Trophoblast cell (in vitro differentiated cells and primary cell): ENCODE measurements at regions not wholly inside any gene's neighbourhood (a gene's known extent, or its start where the extent isn't known, plus 50 kb on each side); places are given as distances from the start of the nearest gene placed in this dataset.

Source experiments
- DNase-seq, 2 donors: peaks; one replicate each; pipeline ENCODE4 v3.0.0-alpha.2; 2016
- H2AFZ ChIP-seq: 2 replicates; pipeline ENCODE4 v1.6.1; 2013; ENCODE audit warnings: low read length, moderate library complexity, mild to moderate bottlenecking; ENCODE audit not compliant: insufficient read depth, poor library complexity
- H2AK5ac ChIP-seq: 2 replicates; pipeline ENCODE4 v1.6.1; 2013; ENCODE audit warnings: mild to moderate bottlenecking, low read length
- H2BK120ac ChIP-seq: 2 replicates; pipeline ENCODE4 v1.6.1; 2013; ENCODE audit warnings: low read length, mild to moderate bottlenecking, moderate library complexity; ENCODE audit not compliant: insufficient read depth, poor library complexity
- H2BK12ac ChIP-seq: 2 replicates; pipeline ENCODE4 v1.6.1; 2013; ENCODE audit warnings: mild to moderate bottlenecking, low read length, moderate library complexity
- H2BK5ac ChIP-seq: 2 replicates; pipeline ENCODE4 v1.6.1; 2013; ENCODE audit warnings: low read length, low read depth, moderate library complexity, mild to moderate bottlenecking; ENCODE audit not compliant: poor library complexity
- H3K14ac ChIP-seq: 2 replicates; pipeline ENCODE4 v1.6.1; 2013; ENCODE audit warnings: mild to moderate bottlenecking, low read length
- H3K18ac ChIP-seq: 2 replicates; pipeline ENCODE4 v1.6.1; 2013; ENCODE audit warnings: mild to moderate bottlenecking, low read length
- H3K23ac ChIP-seq: 2 replicates; pipeline ENCODE4 v1.6.1; 2013; ENCODE audit warnings: low read length
- H3K27ac ChIP-seq: 2 replicates; pipeline ENCODE4 v1.5.1; 2013; ENCODE audit warnings: low read depth, mild to moderate bottlenecking, inconsistent platforms, low read length, moderate library complexity
- H3K27me3 ChIP-seq: 2 replicates; pipeline ENCODE4 v1.6.1; 2013; ENCODE audit warnings: inconsistent platforms, mild to moderate bottlenecking, low read length, moderate library complexity; ENCODE audit not compliant: insufficient read depth
- H3K36me3 ChIP-seq, 2 experiments: 1 replicate in 1 of 2; 2 replicates in 1 of 2; pipeline ENCODE4 v1.6.1; 2013; ENCODE audit warnings: low read length in 2 of 2, mild to moderate bottlenecking in 2 of 2, moderate library complexity in 1 of 2; ENCODE audit not compliant: insufficient read depth in 2 of 2, control insufficient read depth in 1 of 2
- H3K4ac ChIP-seq: 2 replicates; pipeline ENCODE4 v1.6.1; 2013; ENCODE audit warnings: low read depth, mild to moderate bottlenecking, low read length, moderate library complexity
- H3K4me1 ChIP-seq, 2 experiments: 1 replicate in 1 of 2; 2 replicates in 1 of 2; pipeline ENCODE4 v1.6.1; 2013; ENCODE audit warnings: low read length in 2 of 2, mild to moderate bottlenecking in 2 of 2, moderate library complexity in 1 of 2; ENCODE audit not compliant: insufficient read depth in 2 of 2, control insufficient read depth in 1 of 2
- H3K4me2 ChIP-seq: 2 replicates; pipeline ENCODE4 v1.6.1; 2013; ENCODE audit warnings: inconsistent platforms, mild to moderate bottlenecking, low read length, moderate library complexity
- H3K4me3 ChIP-seq: 2 replicates; pipeline ENCODE4 v1.5.1; 2013; ENCODE audit warnings: mild to moderate bottlenecking, low read depth, low read length, inconsistent platforms
- H3K79me1 ChIP-seq: one replicate; pipeline ENCODE4 v1.6.1; 2013; ENCODE audit warnings: low read length
- H3K79me2 ChIP-seq: 2 replicates; pipeline ENCODE4 v1.6.1; 2013; ENCODE audit warnings: low read length, mild to moderate bottlenecking; ENCODE audit not compliant: control insufficient read depth, insufficient read depth, poor library complexity
- H3K9ac ChIP-seq: 2 replicates; pipeline ENCODE4 v1.6.1; 2013; ENCODE audit warnings: mild to moderate bottlenecking, low read length
- H3K9me3 ChIP-seq: 2 replicates; pipeline ENCODE4 v1.6.1; 2013; ENCODE audit warnings: low read depth, mild to moderate bottlenecking, control low read depth, inconsistent platforms, low read length; ENCODE audit not compliant: insufficient read depth
- H4K12ac ChIP-seq: 2 replicates; pipeline ENCODE4 v1.6.1; 2013; ENCODE audit warnings: low read depth, mild to moderate bottlenecking, low read length, moderate library complexity
- H4K8ac ChIP-seq: 2 replicates; pipeline ENCODE4 v1.6.1; 2013; ENCODE audit warnings: low read depth, mild to moderate bottlenecking, low read length, moderate library complexity
- H4K91ac ChIP-seq: one replicate; pipeline ENCODE4 v1.6.1; 2013; ENCODE audit warnings: low read depth, mild to moderate bottlenecking, low read length, moderate library complexity
- WGBS: extraction: QIAGEN DNeasy Blood & Tissue Kit; methylation state at CpG from one replicate; pipeline ENCODE4 v1.1.7; 2013; ENCODE audit warnings: missing lambda C conversion rate; ENCODE audit not compliant: insufficient read length, insufficient coverage; ENCODE audit errors: extremely low coverage; 5-methylcytosine and 5-hydroxymethylcytosine counted together

GRCh38 chr4:165610679-165611437, 232.1 kb downstream of the CPE start:
- Histone ChIP-seq H3K4me3 (no peak overlapping the region), H3K27me3 (no peaks in the 10 kb centered on the region), H4K12ac (no peak overlapping the region), H3K79me1 (no peaks in the 10 kb centered on the region), H3K14ac (no peak overlapping the region), H3K27ac (no peak overlapping the region), H3K9me3 (peaks cover 2% of the 10 kb centered on the region), H2AFZ (no peak overlapping the region), H2AK5ac (no peak overlapping the region), H4K8ac (no peak overlapping the region), H2BK120ac (no peak overlapping the region), H3K18ac (no peak overlapping the region), H2BK5ac (no peak overlapping the region), H3K36me3 (no peaks in the 10 kb centered on the region), H3K79me2 (no peaks in the 10 kb centered on the region), H3K23ac (no peak overlapping the region), H3K4me2 (no peak overlapping the region), H3K4ac (no peak overlapping the region), H3K9ac (no peak overlapping the region), H3K4me1 (no peaks in the 10 kb centered on the region), H4K91ac (no peak overlapping the region), H2BK12ac (no peak overlapping the region)
- no peak for DNase-seq
- WGBS, result no CpG with 5 or more reads among the region's 6 CpGs

- no peak overlapping the region for H3K27ac ChIP-seq
- H2BK120ac ChIP-seq, result no peak overlapping the region
- no peaks in the 10 kb centered on the region for H3K27me3 ChIP-seq
- no peak overlapping the region for H4K8ac ChIP-seq
- H4K91ac ChIP-seq, result no peak overlapping the region
- H3K4me3 ChIP-seq, result no peak overlapping the region
- no peak overlapping the region for H2BK5ac ChIP-seq
- H3K79me1 ChIP-seq, result no peaks in the 10 kb centered on the region
- H3K23ac ChIP-seq, result no peak overlapping the region
- no peak overlapping the region for H3K9ac ChIP-seq
- DNase-seq, result peak in 1 of 2 donors; percentile 15
- no peak overlapping the region for H2AK5ac ChIP-seq
- no peak overlapping the region for H2AFZ ChIP-seq
- WGBS, result no CpG with 5 or more reads among the region's 1 CpG
- no peak overlapping the region for H4K12ac ChIP-seq
- no peak overlapping the region for H3K4ac ChIP-seq
- H3K79me2 ChIP-seq, result no peaks in the 10 kb centered on the region
- H3K9me3 ChIP-seq, result no peaks in the 10 kb centered on the region
- no peaks in the 10 kb centered on the region for H3K36me3 ChIP-seq
- H2BK12ac ChIP-seq, result no peak overlapping the region
- H3K14ac ChIP-seq, result no peak overlapping the region
- H3K4me2 ChIP-seq, result no peak overlapping the region
- no peak overlapping the region for H3K18ac ChIP-seq
- no peaks in the 10 kb centered on the region for H3K4me1 ChIP-seq
Measured at GRCh38 chr4:165612936-165613335, 234.1 kb downstream of the CPE start.

- H2BK120ac ChIP-seq, result no peak overlapping the region
- no peak overlapping the region for H4K12ac ChIP-seq
- no peak overlapping the region for H3K14ac ChIP-seq
- no peak overlapping the region for H2BK12ac ChIP-seq
- H2BK5ac ChIP-seq, result no peak overlapping the region
- no peaks in the 10 kb centered on the region for H3K79me1 ChIP-seq
- no peak overlapping the region for H2AFZ ChIP-seq
- no peaks in the 10 kb centered on the region for H3K4me1 ChIP-seq
- H3K4ac ChIP-seq, result no peak overlapping the region
- H3K4me3 ChIP-seq, result no peak overlapping the region
- no peaks in the 10 kb centered on the region for H3K9me3 ChIP-seq
- H3K27ac ChIP-seq, result no peak overlapping the region
- DNase-seq, result peak in 1 of 2 donors; percentile 51
- H3K18ac ChIP-seq, result no peak overlapping the region
- no peak overlapping the region for H4K91ac ChIP-seq
- H3K79me2 ChIP-seq, result no peaks in the 10 kb centered on the region
- no peak overlapping the region for H3K9ac ChIP-seq
- no peak overlapping the region for H2AK5ac ChIP-seq
- no peak overlapping the region for H3K23ac ChIP-seq
- no peak overlapping the region for H3K4me2 ChIP-seq
- no CpG with 5 or more reads among the region's 2 CpGs for WGBS
- no peak overlapping the region for H4K8ac ChIP-seq
- no peaks in the 10 kb centered on the region for H3K27me3 ChIP-seq
- H3K36me3 ChIP-seq, result no peaks in the 10 kb centered on the region
Measured at GRCh38 chr4:165613581-165613980, 234.8 kb downstream of the CPE start.

- no CpG with 5 or more reads among the region's 3 CpGs for WGBS
Measured at GRCh38 chr4:165620913-165621312, 242.1 kb downstream of the CPE start.

More at GRCh38 chr4:165620913-165621312, 242.1 kb downstream of the CPE start:
- H3K79me2 ChIP-seq, result no peaks in the 10 kb centered on the region
- no peak overlapping the region for H2BK12ac ChIP-seq
- H2AFZ ChIP-seq, result no peak overlapping the region
- no peak overlapping the region for H3K4me2 ChIP-seq
- no peak overlapping the region for H2BK120ac ChIP-seq
- H4K12ac ChIP-seq, result no peak overlapping the region
- H3K4ac ChIP-seq, result no peak overlapping the region
- H3K79me1 ChIP-seq, result peaks cover 2% of the 10 kb centered on the region
- H3K9ac ChIP-seq, result no peak overlapping the region
- H4K8ac ChIP-seq, result no peak overlapping the region
- peaks cover 0 to 4% of the 10 kb centered on the region in 2 experiments for H3K4me1 ChIP-seq
- H3K18ac ChIP-seq, result no peak overlapping the region
- H3K27ac ChIP-seq, result no peak overlapping the region
- no peaks in the 10 kb centered on the region for H3K27me3 ChIP-seq
- H3K14ac ChIP-seq, result no peak overlapping the region
- no peak overlapping the region for H2AK5ac ChIP-seq
- H3K23ac ChIP-seq, result no peak overlapping the region
- DNase-seq, result no peak
- H3K4me3 ChIP-seq, result no peak overlapping the region
- no peaks in the 10 kb centered on the region for H3K36me3 ChIP-seq
- no peak overlapping the region for H2BK5ac ChIP-seq
- no peaks in the 10 kb centered on the region for H3K9me3 ChIP-seq
- H4K91ac ChIP-seq, result no peak overlapping the region
